Gastrocnemius medialis (tissue), 4 donors: ENCODE measurements at regions not wholly inside any gene's neighbourhood (a gene's known extent, or its start where the extent isn't known, plus 50 kb on each side); places are given as distances from the start of the nearest gene placed in this dataset.
A peak's percentile ranks its signal among the peaks of the same experiment; 100 is the strongest.

Experiments used
- ATAC-seq, 2 donors: fragments of 150-250 bp; one replicate each; pipeline ENCODE4 v1.9.1; 2016
- DNase-seq, 2 donors: peaks; one replicate each; pipeline ENCODE4 v3.0.0-alpha.2; 2019
- H3K27ac ChIP-seq, 4 donors: fragments of 200-600 bp; sonication (generic); 1 replicate in 1 of 4; 2 replicates in 3 of 4; pipeline ENCODE4 v1.5.1; 2016 to 2018; ENCODE audit warnings: mild to moderate bottlenecking in 2 of 4, moderate library complexity in 1 of 4
- H3K27me3 ChIP-seq, 3 donors: fragments of 200-600 bp; sonication (generic) in 2 of 3; 1 replicate in 1 of 3; 2 replicates in 2 of 3; pipeline versions ENCODE4 v1.5.1 to v1.6.0; 2016 to 2019; ENCODE audit warnings: mild to moderate bottlenecking in 1 of 3, moderate library complexity in 1 of 3
- H3K36me3 ChIP-seq, 2 donors: fragments of 200-600 bp; sonication (generic) in 1 of 2; one replicate each; pipeline ENCODE4 v1.5.1; 2017 to 2018
- H3K4me1 ChIP-seq, 2 donors: fragments of 200-600 bp; sonication (generic) in 1 of 2; one replicate each; pipeline ENCODE4 v1.5.1; 2016 to 2017; ENCODE audit warnings: mild to moderate bottlenecking in 2 of 2
- H3K4me3 ChIP-seq, 4 donors: fragments of 200-600 bp; sonication (generic) in 3 of 4; 1 replicate in 1 of 4; 2 replicates in 3 of 4; pipeline ENCODE4 v1.5.1; 2016 to 2019; ENCODE audit warnings: mild to moderate bottlenecking in 2 of 4
- H3K9me3 ChIP-seq, 3 donors: fragments of 200-600 bp; sonication (generic) in 2 of 3; 1 replicate in 1 of 3; 2 replicates in 2 of 3; pipeline ENCODE4 v1.5.1; 2016 to 2019
- CTCF ChIP-seq, 5 experiments: fragments of 450-650 bp in 3 of 5; fragments of 200-600 bp in 2 of 5; sonication (generic) in 2 of 5; IDR thresholded peaks in 4 of 5; conservative IDR thresholded peaks in 1 of 5; 1 replicate in 4 of 5; 2 replicates in 1 of 5; pipeline ENCODE4 v1.5.1; 2016 to 2019; ENCODE audit warnings: antibody characterized with exemption in 5 of 5, mild to moderate bottlenecking in 3 of 5, moderate library complexity in 3 of 5
- POLR2A ChIP-seq, 2 donors: fragments of 450-650 bp; IDR thresholded peaks; one replicate each; pipeline ENCODE4 v1.6.1; 2017; ENCODE audit warnings: antibody characterized with exemption in 2 of 2, mild to moderate bottlenecking in 2 of 2, moderate library complexity in 2 of 2
- in situ Hi-C, 4 donors: fragments of 200-750 bp; cut with MboI; loops; one replicate each; pipeline versions ENCODE4 v1.15.0 to v1.8.0; 2017; ENCODE audit warnings: low sequenced_read_pairs in 4 of 4
- intact Hi-C: fragments of 100-400 bp; cut with DNase I; formaldehyde crosslinking; loops from one replicate; pipeline ENCODE4 v1.15.1; 2023; ENCODE audit warnings: low total_unique reads

- Histone ChIP-seq H3K9me3 (no peaks in the 10 kb centered on the region), H3K27me3 (peaks cover 0 to 2% (median 0%) of the 10 kb centered on the region in 3 donors), H3K27ac (no peak overlapping the region), H3K4me3 (no peak overlapping the region), H3K4me1 (no peaks in the 10 kb centered on the region), H3K36me3 (no peaks in the 10 kb centered on the region)
- intact Hi-C loops (no loop called here), in situ Hi-C loops (no loop called here)
- TF ChIP-seq CTCF (IDR thresholded peaks at IDR 0.05 in 4 of 5, conservative IDR thresholded peaks at IDR 0.05 in 1 of 5) (no peak), POLR2A (IDR thresholded peaks at IDR 0.05) (no peak)
- DNase-seq (no peak), ATAC-seq (no peak)
Measured at GRCh38 chr13:110047496-110047895, 259.5 kb downstream of the COL4A1 start.

- DNase-seq (no peak), ATAC-seq (no peak)
- Histone ChIP-seq H3K4me3 (no peak overlapping the region), H3K9me3 (no peaks in the 10 kb centered on the region), H3K27ac (no peak overlapping the region), H3K4me1 (no peaks in the 10 kb centered on the region), H3K36me3 (no peaks in the 10 kb centered on the region), H3K27me3 (peaks cover 0 to 2% (median 0%) of the 10 kb centered on the region in 3 donors)
- in situ Hi-C loops (no loop called here), intact Hi-C loops (no loop called here)
- no peak for TF ChIP-seq POLR2A (IDR thresholded peaks at IDR 0.05)
- TF ChIP-seq CTCF (IDR thresholded peaks at IDR 0.05 in 4 of 5, conservative IDR thresholded peaks at IDR 0.05 in 1 of 5), result no peak
Measured at GRCh38 chr13:110046811-110047210, 260.1 kb downstream of the COL4A1 start.

- in situ Hi-C loops, result no loop called here
Measured at GRCh38 chr13:110045919-110046318, 259.5 kb upstream of the IRS2 start.

GRCh38 chr13:110045202-110045601 is 258.8 kb upstream of the IRS2 start:
- peaks cover 0 to 2% (median 0%) of the 10 kb centered on the region in 3 donors for H3K27me3 ChIP-seq
- intact Hi-C loops (no loop called here), in situ Hi-C loops (no loop called here)
- peak; percentile 53 to 63 for ATAC-seq
- no peak for TF ChIP-seq POLR2A (IDR thresholded peaks at IDR 0.05)
- no peak for TF ChIP-seq CTCF (IDR thresholded peaks at IDR 0.05 in 4 of 5, conservative IDR thresholded peaks at IDR 0.05 in 1 of 5)
- no peak for DNase-seq
- H3K36me3 ChIP-seq, result no peaks in the 10 kb centered on the region
- no peaks in the 10 kb centered on the region for H3K4me1 ChIP-seq
- no peaks in the 10 kb centered on the region for H3K9me3 ChIP-seq
- no peak overlapping the region for H3K27ac ChIP-seq
- no peak overlapping the region for H3K4me3 ChIP-seq

More at GRCh38 chr13:110045919-110046318, 259.5 kb upstream of the IRS2 start:
- DNase-seq (no peak), ATAC-seq (no peak)
- H3K9me3 ChIP-seq, result no peaks in the 10 kb centered on the region
- no peak overlapping the region for H3K4me3 ChIP-seq
- peaks cover 0 to 2% (median 0%) of the 10 kb centered on the region in 3 donors for H3K27me3 ChIP-seq
- H3K27ac ChIP-seq, result no peak overlapping the region
- intact Hi-C loops, result no loop called here
- TF ChIP-seq POLR2A (IDR thresholded peaks at IDR 0.05), result no peak
- no peak for TF ChIP-seq CTCF (IDR thresholded peaks at IDR 0.05 in 4 of 5, conservative IDR thresholded peaks at IDR 0.05 in 1 of 5)
- no peaks in the 10 kb centered on the region for H3K36me3 ChIP-seq
- H3K4me1 ChIP-seq, result no peaks in the 10 kb centered on the region

- in situ Hi-C loops (no loop called here), intact Hi-C loops (no loop called here)
- Histone ChIP-seq H3K9me3 (no peaks in the 10 kb centered on the region), H3K4me1 (no peaks in the 10 kb centered on the region), H3K27me3 (peaks cover 0 to 2% (median 0%) of the 10 kb centered on the region in 3 donors), H3K36me3 (no peaks in the 10 kb centered on the region), H3K4me3 (no peak overlapping the region), H3K27ac (no peak overlapping the region)
- ATAC-seq (no peak), DNase-seq (no peak)
- no peak for TF ChIP-seq POLR2A (IDR thresholded peaks at IDR 0.05)
- TF ChIP-seq CTCF (IDR thresholded peaks at IDR 0.05 in 4 of 5, conservative IDR thresholded peaks at IDR 0.05 in 1 of 5), result no peak
Measured at GRCh38 chr13:110044551-110045111, 258.2 kb upstream of the IRS2 start.
